ENCODE measurements at regions not wholly inside any gene's neighbourhood (a gene's known extent, or its start where the extent isn't known, plus 50 kb on each side); places are given as distances from the start of the nearest gene placed in this dataset.

GRCh38 chr10:94065362-94065761 lies 71.6 kb downstream of the PLCE1 start:
- Histone ChIP-seq H3K36me3 (replicated peaks in 1 of 2; ENCODE audit: insufficient read depth in 1 of 2, low read depth in 2 of 2) (no peaks in the 10 kb centered on the region), H3K4me3 (no peak overlapping the region), H3K27me3 (no peaks in the 10 kb centered on the region), H3K9me3 (no peaks in the 10 kb centered on the region), H3K4me1 (peaks cover 5% of the 10 kb centered on the region), H3K27ac (no peak overlapping the region)
- WGBS, 2 donors, result 69 to 75% methylated on average over 3 of the region's 3 CpGs
- TF ChIP-seq POLR2A (IDR thresholded peaks at IDR 0.05), result no peak
- TF ChIP-seq CTCF (IDR thresholded peaks at IDR 0.05), result no peak
- ATAC-seq, result no peak
- intact Hi-C loops (cut with DNase I), result no loop called here
- no peak for DNase-seq

GRCh38 chr10:94065787-94066186 lies 72.1 kb downstream of the PLCE1 start:
- no peaks in the 10 kb centered on the region for H3K36me3 ChIP-seq (replicated peaks in 1 of 2; ENCODE audit: insufficient read depth in 1 of 2, low read depth in 2 of 2)
- no peak for ATAC-seq
- H3K9me3 ChIP-seq, result no peaks in the 10 kb centered on the region
- no peak overlapping the region for H3K27ac ChIP-seq
- H3K27me3 ChIP-seq, result no peaks in the 10 kb centered on the region
- peaks cover 5% of the 10 kb centered on the region for H3K4me1 ChIP-seq
- no peak for TF ChIP-seq POLR2A (IDR thresholded peaks at IDR 0.05)
- no peak overlapping the region for H3K4me3 ChIP-seq
- intact Hi-C loops (cut with DNase I), result no loop called here
- DNase-seq, result no peak

GRCh38 chr10:94066411-94066810 lies 72.7 kb downstream of the PLCE1 start:
- no peak overlapping the region for H3K27ac ChIP-seq
- DNase-seq (no peak), ATAC-seq (no peak)
- no peaks in the 10 kb centered on the region for H3K36me3 ChIP-seq (replicated peaks in 1 of 2; ENCODE audit: insufficient read depth in 1 of 2, low read depth in 2 of 2)
- no peaks in the 10 kb centered on the region for H3K27me3 ChIP-seq
- peaks cover 5% of the 10 kb centered on the region for H3K4me1 ChIP-seq
- H3K9me3 ChIP-seq, result no peaks in the 10 kb centered on the region
- intact Hi-C loops (cut with DNase I), result no loop called here
- WGBS, 2 donors, result 41 to 52% methylated on average over 6 of the region's 6 CpGs
- H3K4me3 ChIP-seq, result no peak overlapping the region
- TF ChIP-seq POLR2A (IDR thresholded peaks at IDR 0.05), result no peak
- no peak for TF ChIP-seq CTCF (IDR thresholded peaks at IDR 0.05)

GRCh38 chr10:94069884-94070283 lies 76.2 kb downstream of the PLCE1 start:
- Histone ChIP-seq H3K4me3 (no peak overlapping the region), H3K4me1 (peaks cover 5% of the 10 kb centered on the region), H3K9me3 (no peaks in the 10 kb centered on the region), H3K27ac (no peak overlapping the region), H3K36me3 (replicated peaks in 1 of 2; ENCODE audit: insufficient read depth in 1 of 2, low read depth in 2 of 2) (no peaks in the 10 kb centered on the region), H3K27me3 (no peaks in the 10 kb centered on the region)
- no peak for TF ChIP-seq CTCF (IDR thresholded peaks at IDR 0.05)
- no peak for TF ChIP-seq POLR2A (IDR thresholded peaks at IDR 0.05)
- peak; percentile 69 for ATAC-seq
- WGBS, 2 donors, result 38 to 46% methylated on average over 2 of the region's 2 CpGs
- DNase-seq, result peak in 3 of 4 donors; percentile 24 to 42 (median 30)
- intact Hi-C loops (cut with DNase I), result no loop called here

GRCh38 chr10:94074462-94074861 lies 80.7 kb downstream of the PLCE1 start:
- H3K4me1 ChIP-seq, result peaks cover 10% of the 10 kb centered on the region
- WGBS, 2 donors, result 84 to 92% methylated on average over 1 of the region's 1 CpG
- ATAC-seq (no peak), DNase-seq (no peak)
- no peaks in the 10 kb centered on the region for H3K36me3 ChIP-seq (replicated peaks in 1 of 2; ENCODE audit: insufficient read depth in 1 of 2, low read depth in 2 of 2)
- TF ChIP-seq POLR2A (IDR thresholded peaks at IDR 0.05) (no peak), CTCF (IDR thresholded peaks at IDR 0.05) (no peak)
- H3K27ac ChIP-seq, result no peak overlapping the region
- intact Hi-C loops (cut with DNase I), result no loop called here
- H3K27me3 ChIP-seq, result no peaks in the 10 kb centered on the region
- no peak overlapping the region for H3K4me3 ChIP-seq
- H3K9me3 ChIP-seq, result no peaks in the 10 kb centered on the region

Measured in body of pancreas (tissue), 4 donors.